Thyroid gland (tissue), 4 donors: ENCODE measurements at regions not wholly inside any gene's neighbourhood (a gene's known extent, or its start where the extent isn't known, plus 50 kb on each side); places are given as distances from the start of the nearest gene placed in this dataset.

Experiments
- DNase-seq, 2 donors: peaks; one replicate each; pipeline ENCODE4 v3.0.0-alpha.2; 2019
- H3K27ac ChIP-seq, 3 donors: fragments of 200-600 bp; sonication (generic); 1 replicate in 2 of 3; 2 replicates in 1 of 3; pipeline ENCODE4 v1.5.1; 2016 to 2019; ENCODE audit warnings: mild to moderate bottlenecking in 1 of 3, moderate library complexity in 1 of 3
- H3K27me3 ChIP-seq: fragments of 200-600 bp; sonication (generic); one replicate; pipeline ENCODE4 v1.5.1; 2019
- H3K36me3 ChIP-seq, 2 donors: fragments of 200-600 bp; sonication (generic); one replicate each; pipeline ENCODE4 v1.5.1; 2016 to 2019
- H3K4me1 ChIP-seq, 2 donors: fragments of 200-600 bp; sonication (generic); one replicate each; pipeline ENCODE4 v1.5.1; 2017 to 2019
- H3K4me3 ChIP-seq, 3 donors: fragments of 200-600 bp; sonication (generic); replicated peaks in 1 of 3; 1 replicate in 2 of 3; 2 replicates in 1 of 3; pipeline ENCODE4 v1.5.1; 2016; ENCODE audit warnings: mild to moderate bottlenecking in 1 of 3
- H3K9me3 ChIP-seq: fragments of 200-600 bp; sonication (generic); one replicate; pipeline ENCODE4 v1.5.1; 2017
- CTCF ChIP-seq, 6 experiments: fragments of 200-600 bp in 3 of 6; fragments of 450-650 bp in 3 of 6; sonication (generic) in 3 of 6; IDR thresholded peaks; one replicate each; pipeline ENCODE4 v1.5.1; 2016 to 2019; ENCODE audit warnings: antibody characterized with exemption in 6 of 6, mild to moderate bottlenecking in 2 of 6, inconsistent platforms in 1 of 6, moderate library complexity in 1 of 6
- POLR2A ChIP-seq, 2 donors: fragments of 450-650 bp; IDR thresholded peaks; one replicate each; pipeline ENCODE4 v1.6.1; 2017; ENCODE audit warnings: antibody characterized with exemption in 2 of 2, mild to moderate bottlenecking in 2 of 2, moderate library complexity in 1 of 2
- WGBS, 2 donors: methylation state at CpG; one replicate each; pipeline ENCODE4 v1.1.5; 2017; 5-methylcytosine and 5-hydroxymethylcytosine counted together
- intact Hi-C: fragments of 100-400 bp; cut with DNase I; formaldehyde crosslinking; loops from one replicate; pipeline ENCODE4 v1.15.1; 2023

- intact Hi-C loops: no loop called here
- Histone ChIP-seq H3K27ac (no peak overlapping the region), H3K36me3 (no peaks in the 10 kb centered on the region), H3K4me1 (no peaks in the 10 kb centered on the region), H3K27me3 (no peaks in the 10 kb centered on the region), H3K9me3 (no peaks in the 10 kb centered on the region), H3K4me3 (no peak overlapping the region)
- WGBS, 2 donors: 93% methylated on average over 3 of the region's 3 CpGs
- DNase-seq: no peak
- TF ChIP-seq CTCF (IDR thresholded peaks at IDR 0.05): no peak
- TF ChIP-seq POLR2A (IDR thresholded peaks at IDR 0.05): no peak
Measured at GRCh38 chr1:103986792-103987191, 237.1 kb downstream of the AMY1C start.

GRCh38 chr1:103997631-103998030 is 247.9 kb downstream of the AMY1C start:
- no peaks in the 10 kb centered on the region for H3K4me1 ChIP-seq
- H3K4me3 ChIP-seq: no peak overlapping the region
- H3K27me3 ChIP-seq: no peaks in the 10 kb centered on the region
- DNase-seq: no peak
- intact Hi-C loops: no loop called here
- WGBS, 2 donors: 45 to 51% methylated on average over 3 of the region's 3 CpGs
- no peaks in the 10 kb centered on the region for H3K36me3 ChIP-seq
- H3K27ac ChIP-seq: no peak overlapping the region
- no peaks in the 10 kb centered on the region for H3K9me3 ChIP-seq
- TF ChIP-seq CTCF (IDR thresholded peaks at IDR 0.05) (no peak), POLR2A (IDR thresholded peaks at IDR 0.05) (no peak)

- WGBS, 2 donors: 65 to 100% methylated on average over 1 of the region's 1 CpG
- intact Hi-C loops: no loop called here
- H3K9me3 ChIP-seq: no peaks in the 10 kb centered on the region
- no peaks in the 10 kb centered on the region for H3K27me3 ChIP-seq
- H3K36me3 ChIP-seq: no peaks in the 10 kb centered on the region
- H3K4me1 ChIP-seq: no peaks in the 10 kb centered on the region
- H3K4me3 ChIP-seq: no peak overlapping the region
- H3K27ac ChIP-seq: no peak overlapping the region
- no peak for TF ChIP-seq POLR2A (IDR thresholded peaks at IDR 0.05)
- TF ChIP-seq CTCF (IDR thresholded peaks at IDR 0.05): no peak
- DNase-seq: no peak
Measured at GRCh38 chr1:104018922-104019674, 269.4 kb downstream of the AMY1C start.

GRCh38 chr1:104019675-104020049 is 270.0 kb downstream of the AMY1C start:
- Histone ChIP-seq H3K4me3 (no peak overlapping the region), H3K4me1 (no peaks in the 10 kb centered on the region), H3K36me3 (no peaks in the 10 kb centered on the region), H3K27me3 (no peaks in the 10 kb centered on the region), H3K27ac (no peak overlapping the region), H3K9me3 (no peaks in the 10 kb centered on the region)
- WGBS, 2 donors: 71 to 87% methylated on average over 1 of the region's 1 CpG
- intact Hi-C loops: no loop called here
- DNase-seq: no peak
- no peak for TF ChIP-seq POLR2A (IDR thresholded peaks at IDR 0.05)
- TF ChIP-seq CTCF (IDR thresholded peaks at IDR 0.05): no peak

GRCh38 chr1:104028416-104029035 is 278.8 kb downstream of the AMY1C start:
- H3K27ac ChIP-seq: no peak overlapping the region
- 78 to 81% methylated on average over 3 of the region's 3 CpGs for WGBS, 2 donors
- no peaks in the 10 kb centered on the region for H3K9me3 ChIP-seq
- no peak for TF ChIP-seq CTCF (IDR thresholded peaks at IDR 0.05)
- no peak for TF ChIP-seq POLR2A (IDR thresholded peaks at IDR 0.05)
- intact Hi-C loops: no loop called here
- no peak overlapping the region for H3K4me3 ChIP-seq
- H3K36me3 ChIP-seq: no peaks in the 10 kb centered on the region
- H3K27me3 ChIP-seq: no peaks in the 10 kb centered on the region
- DNase-seq: no peak
- no peaks in the 10 kb centered on the region for H3K4me1 ChIP-seq
